K562 (cell line): ENCODE measurements at regions not wholly inside any gene's neighbourhood (a gene's known extent, or its start where the extent isn't known, plus 50 kb on each side); places are given as distances from the start of the nearest gene placed in this dataset.

Experiments used
- ATAC-seq: fragments of 200-7000 bp; cut with Tn5 transposase; 3 replicates; pipeline ENCODE4 v1.9.1; 2020; ENCODE audit warnings: moderate library complexity
- BruUV-seq: library from RNA; stranded (reverse); fragments of 400-500 nt; replicated peaks from 2 replicates; lab custom pipeline; 2021; lab: Mats Ljungman, UMichigan
- CTCF ChIA-PET: fragments of 300-600 bp; formaldehyde crosslinking; extraction: SDS; loops from one replicate; lab custom pipeline; 2021; ENCODE audit warnings: low intra/inter-chr PET ratio; lab: Yijun Ruan, JAX
- POLR2A ChIA-PET: fragments of 300-600, 350-650 bp; sonication (Branson Sonifier 250); formaldehyde crosslinking; extraction: SDS; loops from one replicate; lab custom pipeline; 2021; ENCODE audit warnings: antibody characterized with exemption, inconsistent platforms; lab: Yijun Ruan, JAX
- DNase-seq, 4 experiments: peaks; one replicate each; pipeline versions ENCODE4 v3.0.0 to v3.0.0-alpha.2; 2011 to 2018; ENCODE audit warnings: low spot score in 3 of 4, mixed read lengths in 3 of 4; ENCODE audit errors: extremely low read depth in 1 of 4
- FAIRE-seq: peaks from 2 replicates; lab custom pipeline; 2011; peaks lifted over from hg19 to GRCh38; lab: Jason Lieb, UNC
- H2AFZ ChIP-seq: 2 replicates; pipeline ENCODE4 v1.6.0; 2011; ENCODE audit warnings: low read depth, low read length, control low read depth, inconsistent platforms
- H3K27ac ChIP-seq: fragments of 200-600 bp; 3 replicates; pipeline ENCODE4 v1.8.0; 2011; ENCODE audit warnings: low read depth, mild to moderate bottlenecking, control low read depth, inconsistent platforms, low read length, moderate library complexity, mixed read lengths; ENCODE audit errors: extremely low read depth
- H3K27me3 ChIP-seq, 2 experiments: fragments of 300-600 bp in 1 of 2; 2 replicates in 1 of 2; 3 replicates in 1 of 2; pipeline versions ENCODE4 v1.6.0 to v1.8.0; 2011; ENCODE audit warnings: inconsistent platforms in 2 of 2, low read length in 2 of 2, mild to moderate bottlenecking in 1 of 2, mixed read lengths in 1 of 2, moderate library complexity in 1 of 2; ENCODE audit not compliant: control insufficient read depth in 2 of 2, insufficient read depth in 2 of 2
- H3K36me3 ChIP-seq: fragments of 300-600 bp; 3 replicates; pipeline ENCODE4 v1.8.0; 2011; ENCODE audit warnings: mild to moderate bottlenecking, low read length, inconsistent platforms; ENCODE audit not compliant: control insufficient read depth, insufficient read depth
- H3K4me1 ChIP-seq, 2 experiments: fragments of 200-600 bp in 1 of 2; replicated peaks in 1 of 2; 2 replicates in 1 of 2; 3 replicates in 1 of 2; pipeline versions ENCODE4 v1.5.1 to v1.8.0; 2011; ENCODE audit warnings: inconsistent platforms in 2 of 2, low read length in 2 of 2, mild to moderate bottlenecking in 1 of 2, mixed read lengths in 1 of 2, moderate library complexity in 1 of 2; ENCODE audit not compliant: control insufficient read depth in 2 of 2, insufficient read depth in 2 of 2
- H3K4me2 ChIP-seq: 2 replicates; pipeline ENCODE4 v1.6.1; 2011; ENCODE audit warnings: low read length, control low read depth, inconsistent platforms, mixed read lengths; ENCODE audit not compliant: insufficient read depth
- H3K4me3 ChIP-seq: fragments of 200-600 bp; sonication (generic), shearing (Covaris generic); 2 replicates; pipeline ENCODE4 v1.5.1; 2016; ENCODE audit warnings: control low read depth, inconsistent platforms
- H3K79me2 ChIP-seq: fragments of 200-600 bp; 3 replicates; pipeline ENCODE4 v1.8.0; 2011; ENCODE audit warnings: low read length, inconsistent platforms; ENCODE audit not compliant: control insufficient read depth, insufficient read depth
- H3K9ac ChIP-seq, 2 experiments: 2 replicates each; pipeline versions ENCODE4 v1.6.0 to v1.6.1; 2011; ENCODE audit warnings: low read depth in 2 of 2, low read length in 2 of 2, control low read depth in 1 of 2, inconsistent platforms in 1 of 2, mild to moderate bottlenecking in 1 of 2, mixed read lengths in 1 of 2; ENCODE audit not compliant: insufficient read depth in 1 of 2
- H3K9me1 ChIP-seq: one replicate; pipeline ENCODE4 v1.6.0; 2011; ENCODE audit warnings: inconsistent platforms, mild to moderate bottlenecking, low read length, moderate library complexity; ENCODE audit not compliant: control insufficient read depth, insufficient read depth
- H3K9me3 ChIP-seq: replicated peaks from 2 replicates; pipeline ENCODE4 v1.5.1; 2011; ENCODE audit warnings: low read depth, low read length, inconsistent platforms; ENCODE audit not compliant: control insufficient read depth, insufficient read depth
- H4K20me1 ChIP-seq: replicated peaks from 2 replicates; pipeline ENCODE4 v1.6.1; 2011; ENCODE audit warnings: low read length, inconsistent platforms, mixed read lengths; ENCODE audit not compliant: control insufficient read depth, insufficient read depth
- ATF7 ChIP-seq: fragments of 450-650 bp; IDR thresholded peaks from 2 replicates; pipeline ENCODE4 v1.7.1; 2014; ENCODE audit warnings: mild to moderate bottlenecking, moderate library complexity
- CBX3 ChIP-seq, 2 experiments: IDR thresholded peaks; 1 replicate in 1 of 2; 2 replicates in 1 of 2; pipeline ENCODE4 v1.6.1; 2012; ENCODE audit warnings: inconsistent platforms in 2 of 2, low read length in 2 of 2, borderline replicate concordance in 1 of 2, control low read depth in 1 of 2
- HMBOX1 ChIP-seq: sonication (generic); IDR thresholded peaks from 2 replicates; pipeline ENCODE4 v1.6.1; 2016
- NFIC ChIP-seq: fragments of 450-650 bp; IDR thresholded peaks from 2 replicates; pipeline ENCODE4 v1.6.1; 2017; ENCODE audit warnings: mild to moderate bottlenecking, inconsistent platforms
- ZKSCAN3 ChIP-seq: fragments of 250-450 bp; sonication (Bioruptor Pico); IDR thresholded peaks from 2 replicates; pipeline ENCODE4 v1.4.0; 2020
- ZNF197 ChIP-seq: fragments of 200-800 bp; sonication (Bioruptor generic); IDR thresholded peaks from 2 replicates; pipeline ENCODE4 v1.6.1; 2016; ENCODE audit warnings: low read depth, missing genetic modification characterization, missing compliant biosample characterization
- WGBS: fragments of 100-300 bp; shearing (Covaris generic); methylation state at CpG from one replicate; pipeline ENCODE4 v1.1.6; 2016; ENCODE audit warnings: low coverage, mixed read lengths; ENCODE audit not compliant: insufficient coverage; ENCODE audit errors: missing lambda C conversion rate; 5-methylcytosine and 5-hydroxymethylcytosine counted together
- in situ Hi-C: fragments of 300-500 bp; cut with MboI; formaldehyde crosslinking; loops from 4 replicates; pipeline ENCODE4 v1.15.0; 2018; ENCODE audit warnings: inconsistent platforms, mixed read lengths
- intact Hi-C: fragments of 100-400 bp; cut with micrococcal nuclease; formaldehyde crosslinking; loops from 2 replicates; pipeline ENCODE4 v1.14.2; 2022
- TF ChIP-seq, protein P1 (sequence below): sonication (generic); formaldehyde crosslinking; IDR thresholded peaks from 2 replicates; pipeline ENCODE4 v1.8.1; 2023; ENCODE audit warnings: mild to moderate bottlenecking, missing genetic modification reagents
- TF ChIP-seq, protein P2 (sequence below): fragments of 250-450 bp; sonication (Bioruptor Pico); IDR thresholded peaks from 2 replicates; pipeline ENCODE4 v1.5.0; 2021; ENCODE audit warnings: mild to moderate bottlenecking, moderate library complexity
- TF ChIP-seq, protein P3 (sequence below): fragments of 450-650 bp; formaldehyde crosslinking; IDR thresholded peaks from 2 replicates; pipeline ENCODE4 v1.4.0; 2020; ENCODE audit warnings: mild to moderate bottlenecking

- in situ Hi-C loops = no loop called here
- 0% methylated on average over 8 of the region's 14 CpGs for whole genome bisulfite sequencing
- no peak for TF ChIP-seq NFIC
- TF ChIP-seq, protein P1, sequence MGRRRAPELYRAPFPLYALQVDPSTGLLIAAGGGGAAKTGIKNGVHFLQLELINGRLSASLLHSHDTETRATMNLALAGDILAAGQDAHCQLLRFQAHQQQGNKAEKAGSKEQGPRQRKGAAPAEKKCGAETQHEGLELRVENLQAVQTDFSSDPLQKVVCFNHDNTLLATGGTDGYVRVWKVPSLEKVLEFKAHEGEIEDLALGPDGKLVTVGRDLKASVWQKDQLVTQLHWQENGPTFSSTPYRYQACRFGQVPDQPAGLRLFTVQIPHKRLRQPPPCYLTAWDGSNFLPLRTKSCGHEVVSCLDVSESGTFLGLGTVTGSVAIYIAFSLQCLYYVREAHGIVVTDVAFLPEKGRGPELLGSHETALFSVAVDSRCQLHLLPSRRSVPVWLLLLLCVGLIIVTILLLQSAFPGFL (CRISPR knock-in tag) = no peak
- no peak for TF ChIP-seq ZNF197 (CRISPR knock-in tag)
- no peak for TF ChIP-seq ATF7
- TF ChIP-seq, protein P2, sequence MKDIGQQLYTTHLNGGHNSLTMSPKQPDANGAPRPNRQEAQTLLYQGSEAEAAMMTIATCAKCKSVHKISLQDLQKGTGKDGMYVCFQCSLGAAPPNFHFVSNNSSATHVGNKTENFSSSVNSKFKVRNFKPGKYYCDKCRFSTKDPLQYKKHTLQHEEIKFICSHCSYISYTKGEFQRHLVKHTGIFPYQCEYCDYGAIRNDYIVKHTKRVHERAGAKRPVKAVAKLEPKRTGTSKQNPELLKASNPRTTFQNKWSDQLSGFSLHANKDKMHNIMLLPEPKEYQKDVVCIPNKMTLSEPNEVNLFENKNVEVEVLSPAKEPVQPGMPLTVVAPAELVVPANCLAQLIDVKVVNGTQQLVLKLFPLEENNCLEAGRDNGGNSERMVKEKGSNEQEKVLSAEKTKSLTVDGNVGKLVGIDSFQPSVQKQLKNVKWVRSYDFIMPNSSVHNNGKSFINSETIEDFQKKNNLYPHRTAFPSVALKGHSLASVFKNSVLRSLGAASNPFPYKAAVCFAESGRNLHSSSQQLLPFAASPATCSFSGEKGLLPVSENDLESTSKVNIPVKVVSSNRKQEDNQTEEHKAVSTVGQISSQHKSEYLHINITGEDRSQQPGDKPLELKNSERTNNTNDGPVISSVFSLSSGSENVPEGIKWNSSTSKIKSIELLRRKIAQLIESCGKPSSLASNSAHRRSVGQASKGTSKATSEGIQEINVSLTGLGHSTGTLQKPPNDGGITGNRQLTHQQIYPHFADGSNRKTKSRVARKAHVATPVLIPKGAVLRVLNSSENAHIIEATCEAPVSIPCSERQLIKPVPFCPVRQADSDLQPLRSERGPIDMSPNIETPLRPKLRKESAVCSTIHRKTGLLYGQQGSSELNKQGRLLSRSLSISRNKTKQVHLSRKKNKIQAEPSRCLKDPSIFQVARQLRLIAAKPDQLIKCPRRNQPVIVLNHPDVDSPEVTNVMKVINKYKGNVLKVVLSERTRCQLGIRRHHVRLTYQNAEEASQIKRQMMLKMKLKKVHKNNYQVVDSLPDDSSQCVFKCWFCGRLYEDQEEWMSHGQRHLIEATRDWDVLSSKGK (CRISPR knock-in tag) = no peak
- no peak for TF ChIP-seq ZKSCAN3 (CRISPR knock-in tag)
- TF ChIP-seq HMBOX1 = no peak
- no peak for TF ChIP-seq CBX3 (IDR thresholded peaks at IDR 0.05; ENCODE audit: borderline replicate concordance in 1 of 2, low read length in 2 of 2)
- TF ChIP-seq, protein P3, sequence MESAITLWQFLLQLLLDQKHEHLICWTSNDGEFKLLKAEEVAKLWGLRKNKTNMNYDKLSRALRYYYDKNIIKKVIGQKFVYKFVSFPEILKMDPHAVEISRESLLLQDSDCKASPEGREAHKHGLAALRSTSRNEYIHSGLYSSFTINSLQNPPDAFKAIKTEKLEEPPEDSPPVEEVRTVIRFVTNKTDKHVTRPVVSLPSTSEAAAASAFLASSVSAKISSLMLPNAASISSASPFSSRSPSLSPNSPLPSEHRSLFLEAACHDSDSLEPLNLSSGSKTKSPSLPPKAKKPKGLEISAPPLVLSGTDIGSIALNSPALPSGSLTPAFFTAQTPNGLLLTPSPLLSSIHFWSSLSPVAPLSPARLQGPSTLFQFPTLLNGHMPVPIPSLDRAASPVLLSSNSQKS (CRISPR knock-in tag) = no peak
Observed at GRCh38 chr22:49189871-49190270, 637.8 kb downstream of the BRD1 start.

More at GRCh38 chr22:49189871-49190270, 637.8 kb downstream of the BRD1 start:
- FAIRE-seq = no peak
- CTCF ChIA-PET = no interaction called here
- no peak overlapping the region for H3K4me2 ChIP-seq
- H3K9ac ChIP-seq = no peak overlapping the region
- no peak for ATAC-seq
- H3K36me3 ChIP-seq = no peaks in the 10 kb centered on the region
- no peaks in the 10 kb centered on the region for H3K4me1 ChIP-seq
- peaks cover 0 to 26% of the 10 kb centered on the region in 2 experiments; a peak in 2 of 5 replicates for H3K27me3 ChIP-seq
- no peak overlapping the region for H2AFZ ChIP-seq
- no TSS peak for BruUV-seq
- POLR2A ChIA-PET = no interaction called here
- no peaks in the 10 kb centered on the region for H3K79me2 ChIP-seq
- DNase-seq = no peak
- H3K4me3 ChIP-seq = no peak overlapping the region
- no peak overlapping the region for H3K27ac ChIP-seq
- no peaks in the 10 kb centered on the region for H4K20me1 ChIP-seq
- intact Hi-C loops = no loop called here
- no peaks in the 10 kb centered on the region for H3K9me3 ChIP-seq
- H3K9me1 ChIP-seq = no peaks in the 10 kb centered on the region
